ENCODE measurements at regions not wholly inside any gene's neighbourhood (a gene's known extent, or its start where the extent isn't known, plus 50 kb on each side); places are given as distances from the start of the nearest gene placed in this dataset.
"Not testable (repeated sequence)": the region's sequence is repeated elsewhere in the genome, so short reads cannot be mapped to it uniquely, and the experiment has no call there.

DNA sequence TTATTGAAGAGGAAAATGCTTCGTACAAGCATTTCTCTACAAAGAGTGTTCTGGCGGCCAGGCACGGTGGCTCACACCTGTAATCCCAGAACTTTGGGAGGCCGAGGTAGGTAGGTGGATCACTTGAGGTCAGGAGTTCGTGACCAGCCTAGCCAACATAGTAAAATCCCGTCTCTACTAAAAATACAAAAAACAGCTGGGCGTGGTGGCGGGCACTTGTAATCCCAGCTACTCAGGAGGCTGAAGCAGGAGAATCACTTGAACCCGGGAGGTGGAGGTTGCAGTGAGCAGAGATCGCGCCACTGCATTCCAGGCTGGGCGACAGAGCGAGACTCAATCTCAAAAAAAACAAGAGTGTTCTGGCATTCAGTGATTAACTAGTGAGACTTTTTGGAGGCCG is 117.0 kb upstream of the DMRT1 start:
- not testable (repeated sequence) for TF ChIP-seq CTCF, POLR2A (IDR thresholded peaks at IDR 0.05)

Measured in body of pancreas (tissue), 4 donors.